Breast epithelium (tissue), 4 donors: ENCODE measurements at regions not wholly inside any gene's neighbourhood (a gene's known extent, or its start where the extent isn't known, plus 50 kb on each side); places are given as distances from the start of the nearest gene placed in this dataset.

Experiments
- DNase-seq, 2 donors: peaks; one replicate each; pipeline ENCODE4 v3.0.0-alpha.2; 2019; ENCODE audit warnings: low spot score in 2 of 2
- H3K27ac ChIP-seq, 2 donors: fragments of 200-600 bp; sonication (generic) in 1 of 2; one replicate each; pipeline ENCODE4 v1.5.1; 2016 to 2019; ENCODE audit warnings: mild to moderate bottlenecking in 1 of 2
- H3K27me3 ChIP-seq, 2 donors: fragments of 200-600 bp; sonication (generic) in 1 of 2; one replicate each; pipeline versions ENCODE4 v1.5.1 to v1.6.0; 2017 to 2019; ENCODE audit warnings: control low read depth in 1 of 2, mild to moderate bottlenecking in 1 of 2
- H3K36me3 ChIP-seq: fragments of 200-600 bp; one replicate; pipeline ENCODE4 v1.5.1; 2019
- H3K4me1 ChIP-seq, 2 donors: fragments of 200-600 bp; sonication (generic); one replicate each; pipeline ENCODE4 v1.5.1; 2016 to 2019; ENCODE audit warnings: control low read depth in 1 of 2
- H3K4me3 ChIP-seq, 3 donors: fragments of 200-600 bp; sonication (generic); 1 replicate in 2 of 3; 2 replicates in 1 of 3; pipeline ENCODE4 v1.5.1; 2016 to 2019; ENCODE audit warnings: mild to moderate bottlenecking in 3 of 3, moderate library complexity in 2 of 3
- H3K9me3 ChIP-seq, 2 donors: fragments of 200-600 bp; sonication (generic) in 1 of 2; one replicate each; pipeline ENCODE4 v1.5.1; 2016 to 2019; ENCODE audit warnings: control low read depth in 1 of 2
- CTCF ChIP-seq, 3 donors: fragments of 450-650 bp; IDR thresholded peaks; one replicate each; pipeline ENCODE4 v1.5.1; 2016 to 2017; ENCODE audit warnings: antibody characterized with exemption in 3 of 3, mild to moderate bottlenecking in 3 of 3, moderate library complexity in 3 of 3
- POLR2A ChIP-seq: fragments of 450-650 bp; IDR thresholded peaks from one replicate; pipeline ENCODE4 v1.6.1; 2016; ENCODE audit warnings: antibody characterized with exemption, mild to moderate bottlenecking, moderate library complexity
- POLR2AphosphoS5 ChIP-seq, 3 donors: sonication (generic); formaldehyde crosslinking; IDR thresholded peaks; one replicate each; pipeline ENCODE4 v1.6.1; 2017; ENCODE audit warnings: antibody characterized with exemption in 3 of 3
- intact Hi-C: fragments of 100-400 bp; cut with DNase I; formaldehyde crosslinking; loops from one replicate; pipeline ENCODE4 v1.15.1; 2023; ENCODE audit warnings: low total_unique reads

- Histone ChIP-seq H3K4me1 (no peaks in the 10 kb centered on the region), H3K36me3 (no peaks in the 10 kb centered on the region), H3K9me3 (no peaks in the 10 kb centered on the region), H3K27ac (no peak overlapping the region), H3K4me3 (no peak overlapping the region), H3K27me3 (peaks cover 0 to 5% of the 10 kb centered on the region in 2 donors)
- DNase-seq, result no peak
- TF ChIP-seq POLR2A, result no peak
- no peak for TF ChIP-seq CTCF (IDR thresholded peaks at IDR 0.05)
- TF ChIP-seq POLR2AphosphoS5 (IDR thresholded peaks at IDR 0.05), result no peak
- intact Hi-C loops, result no loop called here
Observed at GRCh38 chr5:2382776-2383697, 368.4 kb downstream of the IRX2 start.

DNA sequence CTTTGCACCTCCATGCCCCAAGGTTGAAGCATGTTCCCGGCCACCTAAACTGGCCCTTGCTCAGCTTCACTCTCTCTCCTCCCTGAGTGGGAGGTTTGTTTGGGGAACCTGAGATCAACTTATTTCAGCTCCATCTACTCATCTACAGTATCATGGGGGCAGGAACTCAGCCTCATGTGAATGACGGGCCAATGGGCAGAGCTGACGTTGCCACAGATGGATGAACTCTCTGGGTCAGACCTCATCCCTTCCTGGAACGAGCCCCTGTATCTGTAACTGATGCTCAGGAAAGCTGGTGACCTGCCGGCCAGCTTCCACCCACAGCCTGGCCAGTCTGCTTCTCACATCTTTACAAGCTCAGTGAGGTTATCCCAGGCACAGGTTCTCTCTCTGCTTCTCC lies 369.6 kb downstream of the IRX2 start:
- Histone ChIP-seq H3K36me3 (no peaks in the 10 kb centered on the region), H3K4me1 (no peaks in the 10 kb centered on the region), H3K27ac (no peak overlapping the region), H3K9me3 (no peaks in the 10 kb centered on the region), H3K4me3 (no peak overlapping the region), H3K27me3 (peaks cover 0 to 5% of the 10 kb centered on the region in 2 donors)
- intact Hi-C loops, result no loop called here
- no peak for TF ChIP-seq POLR2A
- TF ChIP-seq POLR2AphosphoS5 (IDR thresholded peaks at IDR 0.05), result no peak
- TF ChIP-seq CTCF (IDR thresholded peaks at IDR 0.05), result no peak
- no peak for DNase-seq

DNA sequence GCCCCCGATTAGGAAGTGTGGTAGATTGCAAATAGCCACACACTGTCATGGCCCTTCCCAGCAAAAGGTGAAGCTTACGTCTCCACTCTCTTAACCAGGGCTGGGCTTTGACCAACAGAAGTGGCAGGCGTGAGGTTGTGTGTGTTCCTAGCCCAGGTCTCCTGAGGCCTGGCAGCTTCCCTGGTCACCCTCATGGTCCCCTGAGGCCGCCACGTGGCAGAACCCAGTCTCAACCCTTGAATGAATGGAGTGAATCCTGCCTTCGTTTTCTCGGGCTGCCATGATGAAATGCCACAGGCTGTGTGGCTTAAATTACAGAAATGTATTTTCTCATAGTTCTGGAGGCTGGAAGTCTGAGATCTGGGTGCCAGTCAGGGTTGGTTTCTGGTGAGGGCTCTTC lies 370.4 kb downstream of the IRX2 start:
- no peaks in the 10 kb centered on the region for H3K9me3 ChIP-seq
- H3K27me3 ChIP-seq, result peaks cover 0 to 5% of the 10 kb centered on the region in 2 donors
- no peaks in the 10 kb centered on the region for H3K36me3 ChIP-seq
- no peaks in the 10 kb centered on the region for H3K4me1 ChIP-seq
- intact Hi-C loops, result no loop called here
- H3K27ac ChIP-seq, result no peak overlapping the region
- H3K4me3 ChIP-seq, result no peak overlapping the region
- TF ChIP-seq CTCF (IDR thresholded peaks at IDR 0.05), result no peak
- no peak for TF ChIP-seq POLR2AphosphoS5 (IDR thresholded peaks at IDR 0.05)
- no peak for TF ChIP-seq POLR2A
- DNase-seq, result no peak

DNA sequence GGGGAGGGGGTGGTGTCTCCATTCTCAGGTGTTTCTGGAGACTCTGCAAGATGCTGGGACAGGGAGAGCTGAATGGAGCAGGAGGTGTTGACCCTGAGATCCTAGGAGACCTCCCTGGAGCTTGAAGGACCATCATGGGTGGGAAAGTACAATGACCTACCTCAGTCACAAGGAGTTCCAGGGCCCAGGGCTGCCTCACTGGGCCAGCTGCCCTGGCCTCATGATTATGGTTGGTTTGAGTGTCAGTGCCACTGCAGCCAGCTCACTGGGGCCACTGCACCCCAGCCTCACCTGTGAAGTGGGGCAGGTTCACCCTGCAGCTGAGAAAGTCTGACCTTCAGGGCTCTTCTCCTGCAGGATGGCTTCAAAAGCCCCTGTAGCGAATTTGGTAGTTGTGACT lies 372.5 kb downstream of the IRX2 start:
- H3K27me3 ChIP-seq, result peaks cover 0 to 5% of the 10 kb centered on the region in 2 donors
- no peaks in the 10 kb centered on the region for H3K4me1 ChIP-seq
- no peaks in the 10 kb centered on the region for H3K9me3 ChIP-seq
- H3K4me3 ChIP-seq, result no peak overlapping the region
- intact Hi-C loops, result loop anchor here (10.0 kb wide), 1 partner anchor 1676 kb away; no protein-coding TSS in a partner anchor
- TF ChIP-seq POLR2A (no peak), CTCF (IDR thresholded peaks at IDR 0.05) (no peak), POLR2AphosphoS5 (IDR thresholded peaks at IDR 0.05) (no peak)
- no peaks in the 10 kb centered on the region for H3K36me3 ChIP-seq
- no peak for DNase-seq
- no peak overlapping the region for H3K27ac ChIP-seq

DNA sequence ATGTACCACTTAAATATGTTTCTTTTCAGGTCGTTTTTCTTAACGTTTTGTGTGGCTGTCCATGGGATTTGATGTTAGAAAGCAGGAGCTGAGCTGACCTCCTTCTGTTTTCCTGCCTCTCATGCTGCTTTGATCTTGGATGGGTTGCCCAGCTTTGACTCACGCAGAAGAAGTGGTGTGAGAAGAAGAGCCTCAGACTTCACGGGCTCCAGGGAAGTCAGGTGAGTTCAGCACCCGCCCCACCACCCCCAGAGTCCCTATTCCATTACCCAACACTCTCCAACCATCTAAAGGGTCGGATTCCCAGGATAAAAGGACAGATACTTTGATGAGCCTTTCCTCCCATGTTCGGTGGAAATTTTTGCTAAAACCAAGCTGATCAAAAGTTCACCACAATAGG lies 373.4 kb downstream of the IRX2 start:
- TF ChIP-seq CTCF (IDR thresholded peaks at IDR 0.05) (no peak), POLR2A (no peak), POLR2AphosphoS5 (IDR thresholded peaks at IDR 0.05) (no peak)
- no peaks in the 10 kb centered on the region for H3K9me3 ChIP-seq
- DNase-seq, result no peak
- intact Hi-C loops, result loop anchor here (10.0 kb wide), 1 partner anchor 1677 kb away; no protein-coding TSS in a partner anchor
- H3K27me3 ChIP-seq, result peaks cover 0 to 2% of the 10 kb centered on the region in 2 donors
- no peaks in the 10 kb centered on the region for H3K36me3 ChIP-seq
- H3K4me1 ChIP-seq, result no peaks in the 10 kb centered on the region
- no peak overlapping the region for H3K27ac ChIP-seq
- H3K4me3 ChIP-seq, result no peak overlapping the region
